ENCODE measurements at regions not wholly inside any gene's neighbourhood (a gene's known extent, or its start where the extent isn't known, plus 50 kb on each side); places are given as distances from the start of the nearest gene placed in this dataset.

DNA sequence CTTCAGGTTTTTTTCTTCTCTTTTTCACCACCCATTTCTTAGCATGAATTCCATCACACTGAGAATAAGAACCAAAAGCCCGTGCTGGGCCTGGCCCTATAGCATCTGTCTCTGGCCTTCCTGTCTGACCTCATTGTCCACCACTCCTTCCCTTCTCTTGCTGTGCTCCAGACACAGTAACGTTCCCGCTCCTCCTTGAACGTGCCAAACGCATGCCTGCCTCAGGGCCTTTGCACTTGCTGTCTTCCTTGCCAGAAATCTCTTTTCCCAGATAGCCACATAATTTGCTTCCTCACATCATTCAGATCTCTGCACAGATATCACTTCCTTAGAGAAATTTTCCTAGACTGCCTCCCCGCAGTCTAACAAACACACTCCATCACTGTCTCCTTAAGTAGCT is 119.6 kb upstream of the CPSF6 start:
- Histone ChIP-seq H2AFZ (ENCODE audit: low read length) (no peak overlapping the region), H4K8ac (replicated peaks; ENCODE audit: insufficient read length, low read depth, low read length) (no peak overlapping the region), H3K14ac (ENCODE audit: insufficient read depth, low read length) (no peak overlapping the region), H3K4ac (ENCODE audit: low read depth, low read length) (no peak overlapping the region), H3K4me2 (ENCODE audit: insufficient read depth, insufficient read length, low read length) (no peak overlapping the region), H4K91ac (ENCODE audit: insufficient read length, low read depth, low read length) (no peak overlapping the region), H3K9ac (ENCODE audit: extremely low read depth, insufficient read length, low read length) (no peak overlapping the region), H3K79me1 (ENCODE audit: insufficient read depth, low read depth, low read length, poor library complexity, severe bottlenecking) (no peaks in the 10 kb centered on the region), H3K27ac (ENCODE audit: insufficient read length, low read depth, low read length) (no peak overlapping the region), H4K20me1 (ENCODE audit: control insufficient read depth, insufficient read depth, insufficient read length) (no peaks in the 10 kb centered on the region), H2BK12ac (ENCODE audit: insufficient read length, low read depth, low read length) (no peak overlapping the region), H3T11ph (ENCODE audit: low read length) (no peak overlapping the region), H2BK20ac (ENCODE audit: low read depth, low read length, poor library complexity, severe bottlenecking) (no peak overlapping the region), H3K4me1 (ENCODE audit: insufficient read depth, low read length) (no peaks in the 10 kb centered on the region), H3K23me2 (ENCODE audit: insufficient read length, low read depth, low read length, poor library complexity, severe bottlenecking) (no peaks in the 10 kb centered on the region), H3K18ac (ENCODE audit: insufficient read length, low read depth, low read length) (no peak overlapping the region), H2BK5ac (ENCODE audit: insufficient read length, low read length) (no peak overlapping the region), H4K5ac (ENCODE audit: insufficient read length, low read depth, low read length) (no peak overlapping the region), H3K79me2 (ENCODE audit: insufficient read depth, low read length) (no peaks in the 10 kb centered on the region), H3K27me3 (ENCODE audit: insufficient read depth, low read length) (no peaks in the 10 kb centered on the region), H2BK15ac (ENCODE audit: low read depth, low read length) (no peak overlapping the region), H3K9me3 (ENCODE audit: control insufficient read depth, low read depth, low read length) (no peaks in the 10 kb centered on the region), H2AK5ac (ENCODE audit: insufficient read length, low read length) (no peak overlapping the region), H3K23ac (ENCODE audit: insufficient read length, low read depth, low read length) (no peak overlapping the region), H3K56ac (ENCODE audit: insufficient read length, low read depth, low read length) (no peak overlapping the region), H2BK120ac (ENCODE audit: low read depth, low read length, poor library complexity, severe bottlenecking) (no peak overlapping the region)
- no peaks in the 10 kb centered on the region for H3K36me3 Mint-ChIP-seq (ENCODE audit: insufficient read depth in 1 of 3, low read depth in 3 of 3)
- no peaks in the 10 kb centered on the region for H3K27me3 Mint-ChIP-seq (ENCODE audit: low read depth)
- no peak overlapping the region for H3K27ac Mint-ChIP-seq
- no peak overlapping the region for H3K4me3 Mint-ChIP-seq
- DNase-seq: no peak
- H3K9me3 Mint-ChIP-seq: peaks cover 0 to 5% of the 10 kb centered on the region in 2 experiments; a peak in 1 of 5 replicates
- H3K4me1 Mint-ChIP-seq: peaks cover 7 to 9% of the 10 kb centered on the region in 2 experiments
- TF ChIP-seq, protein P1, sequence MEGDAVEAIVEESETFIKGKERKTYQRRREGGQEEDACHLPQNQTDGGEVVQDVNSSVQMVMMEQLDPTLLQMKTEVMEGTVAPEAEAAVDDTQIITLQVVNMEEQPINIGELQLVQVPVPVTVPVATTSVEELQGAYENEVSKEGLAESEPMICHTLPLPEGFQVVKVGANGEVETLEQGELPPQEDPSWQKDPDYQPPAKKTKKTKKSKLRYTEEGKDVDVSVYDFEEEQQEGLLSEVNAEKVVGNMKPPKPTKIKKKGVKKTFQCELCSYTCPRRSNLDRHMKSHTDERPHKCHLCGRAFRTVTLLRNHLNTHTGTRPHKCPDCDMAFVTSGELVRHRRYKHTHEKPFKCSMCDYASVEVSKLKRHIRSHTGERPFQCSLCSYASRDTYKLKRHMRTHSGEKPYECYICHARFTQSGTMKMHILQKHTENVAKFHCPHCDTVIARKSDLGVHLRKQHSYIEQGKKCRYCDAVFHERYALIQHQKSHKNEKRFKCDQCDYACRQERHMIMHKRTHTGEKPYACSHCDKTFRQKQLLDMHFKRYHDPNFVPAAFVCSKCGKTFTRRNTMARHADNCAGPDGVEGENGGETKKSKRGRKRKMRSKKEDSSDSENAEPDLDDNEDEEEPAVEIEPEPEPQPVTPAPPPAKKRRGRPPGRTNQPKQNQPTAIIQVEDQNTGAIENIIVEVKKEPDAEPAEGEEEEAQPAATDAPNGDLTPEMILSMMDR (conservative IDR thresholded peaks at IDR 0.05): no peak
- no CpG with 5 or more reads among the region's 6 CpGs for WGBS (ENCODE audit: extremely low coverage, insufficient read length, low lambda C conversion rate)
